ENCODE measurements at regions not wholly inside any gene's neighbourhood (a gene's known extent, or its start where the extent isn't known, plus 50 kb on each side); places are given as distances from the start of the nearest gene placed in this dataset.

GRCh38 chr20:19077370-19078220 is 134.8 kb upstream of the SLC24A3 start:
- no peak for DNase-seq
- H3K27ac ChIP-seq (ENCODE audit: low read depth in 2 of 2, low read length in 1 of 2) = no peak overlapping the region
- no peaks in the 10 kb centered on the region for H3K9me3 ChIP-seq
- no peaks in the 10 kb centered on the region for H3K9me2 ChIP-seq
- TF ChIP-seq FOXM1 (IDR thresholded peaks at IDR 0.05; ENCODE audit: low read depth) = no peak
- CTCF ChIA-PET = no interaction called here
- no peaks in the 10 kb centered on the region for H3F3A ChIP-seq (replicated peaks; ENCODE audit: insufficient read depth)
- no peaks in the 10 kb centered on the region for H3K79me2 ChIP-seq (ENCODE audit: insufficient read depth)
- H4K20me1 ChIP-seq (ENCODE audit: insufficient read depth) = no peaks in the 10 kb centered on the region
- POLR2A ChIA-PET = no interaction called here
- no peak overlapping the region for H3K4me3 ChIP-seq (ENCODE audit: low read depth in 2 of 2, low read length in 1 of 2)
- H2AFZ ChIP-seq (ENCODE audit: low read depth) = no peak overlapping the region
- no peak overlapping the region for H3K4me2 ChIP-seq
- H3K4me1 ChIP-seq (ENCODE audit: control insufficient read depth in 1 of 2, insufficient read depth in 2 of 2, low read depth in 1 of 2, low read length in 1 of 2) = no peaks in the 10 kb centered on the region
- no peaks in the 10 kb centered on the region for H3K27me3 ChIP-seq (ENCODE audit: insufficient read depth)
- H3K9ac ChIP-seq = no peak overlapping the region
- H3K36me3 ChIP-seq (replicated peaks in 1 of 2; ENCODE audit: control insufficient read depth in 1 of 2, insufficient read depth in 2 of 2, low read length in 1 of 2) = no peaks in the 10 kb centered on the region
- WGBS (ENCODE audit: low lambda C conversion rate) = 30% methylated on average over 5 of the region's 5 CpGs

GRCh38 chr20:19078448-19079373 is 133.7 kb upstream of the SLC24A3 start:
- no peak overlapping the region for H3K27ac ChIP-seq (ENCODE audit: low read depth in 2 of 2, low read length in 1 of 2)
- TF ChIP-seq USF1 (IDR thresholded peaks at IDR 0.05; ENCODE audit: borderline replicate concordance, low read depth) (no peak), GABPA (IDR thresholded peaks at IDR 0.05; ENCODE audit: low read depth) (no peak), GATA2 (CRISPR knock-in tag; IDR thresholded peaks at IDR 0.05) (no peak), SMC3 (IDR thresholded peaks at IDR 0.05; ENCODE audit: low read depth, low read length) (no peak), IRF3 (IDR thresholded peaks at IDR 0.05; ENCODE audit: low read depth, low read length) (no peak), RAD21 (IDR thresholded peaks at IDR 0.05; ENCODE audit: low read length) (no peak), RFX5 (IDR thresholded peaks at IDR 0.05; ENCODE audit: low read length) (no peak), PBX3 (IDR thresholded peaks at IDR 0.05) (no peak), NRF1 (IDR thresholded peaks at IDR 0.05; ENCODE audit: low read depth, low read length) (no peak)
- no peaks in the 10 kb centered on the region for H3K79me2 ChIP-seq (ENCODE audit: insufficient read depth)
- no peaks in the 10 kb centered on the region for H3K36me3 ChIP-seq (replicated peaks in 1 of 2; ENCODE audit: control insufficient read depth in 1 of 2, insufficient read depth in 2 of 2, low read length in 1 of 2)
- no peaks in the 10 kb centered on the region; the same call in 1 of the 2 replicates for H3K27me3 ChIP-seq (ENCODE audit: insufficient read depth)
- no peak overlapping the region for H2AFZ ChIP-seq (ENCODE audit: low read depth)
- no peaks in the 10 kb centered on the region for H3F3A ChIP-seq (replicated peaks; ENCODE audit: insufficient read depth)
- H3K9me3 ChIP-seq = no peaks in the 10 kb centered on the region
- DNase-seq = no peak
- POLR2A ChIA-PET = no interaction called here
- no peak overlapping the region for H3K9ac ChIP-seq
- H3K4me1 ChIP-seq (ENCODE audit: control insufficient read depth in 1 of 2, insufficient read depth in 2 of 2, low read depth in 1 of 2, low read length in 1 of 2) = no peaks in the 10 kb centered on the region
- CTCF ChIA-PET = no interaction called here
- no peak overlapping the region for H3K4me2 ChIP-seq
- H4K20me1 ChIP-seq (ENCODE audit: insufficient read depth) = no peaks in the 10 kb centered on the region
- no peak overlapping the region for H3K4me3 ChIP-seq (ENCODE audit: low read depth in 2 of 2, low read length in 1 of 2)
- WGBS (ENCODE audit: low lambda C conversion rate) = 28% methylated on average over 7 of the region's 7 CpGs
- H3K9me2 ChIP-seq = no peaks in the 10 kb centered on the region
